ENCODE measurements at regions not wholly inside any gene's neighbourhood (a gene's known extent, or its start where the extent isn't known, plus 50 kb on each side); places are given as distances from the start of the nearest gene placed in this dataset.

GRCh38 chr4:13178621-13179020 lies 305.5 kb downstream of the RAB28 start:
- H3K4me1 ChIP-seq (ENCODE audit: control insufficient read depth in 1 of 2, insufficient read depth in 2 of 2, low read depth in 1 of 2, low read length in 1 of 2): peaks cover 0 to 2% of the 10 kb centered on the region in 2 experiments; a peak in 1 of 4 replicates
- WGBS (ENCODE audit: low lambda C conversion rate): 23% methylated on average over 1 of the region's 1 CpG
- H3K27ac ChIP-seq (ENCODE audit: low read depth in 2 of 2, low read length in 1 of 2): no peak overlapping the region
- no peaks in the 10 kb centered on the region for H4K20me1 ChIP-seq (ENCODE audit: insufficient read depth)
- no peaks in the 10 kb centered on the region for H3K27me3 ChIP-seq (ENCODE audit: insufficient read depth)
- CTCF ChIA-PET: no interaction called here
- no peaks in the 10 kb centered on the region for H3K9me3 ChIP-seq
- no peaks in the 10 kb centered on the region for H3F3A ChIP-seq (replicated peaks; ENCODE audit: insufficient read depth)
- POLR2A ChIA-PET: no interaction called here
- H3K9ac ChIP-seq: no peak overlapping the region
- no peak for TF ChIP-seq MXI1 (IDR thresholded peaks at IDR 0.05; ENCODE audit: low read depth, low read length)
- no peak for TF ChIP-seq RAD21 (IDR thresholded peaks at IDR 0.05; ENCODE audit: low read length)
- TF ChIP-seq NFIC (IDR thresholded peaks at IDR 0.05; ENCODE audit: borderline replicate concordance): no peak
- no peak for TF ChIP-seq RXRA (IDR thresholded peaks at IDR 0.05; ENCODE audit: borderline replicate concordance, low read depth)
- TF ChIP-seq EZH2phosphoT487 (IDR thresholded peaks at IDR 0.05; ENCODE audit: borderline replicate concordance, low read depth): no peak
- TF ChIP-seq RCOR1 (IDR thresholded peaks at IDR 0.05; ENCODE audit: low read length): no peak
- TF ChIP-seq USF1 (IDR thresholded peaks at IDR 0.05; ENCODE audit: borderline replicate concordance, low read depth): no peak
- no peak for TF ChIP-seq IRF3 (IDR thresholded peaks at IDR 0.05; ENCODE audit: low read depth, low read length)
- TF ChIP-seq CHD2 (IDR thresholded peaks at IDR 0.05; ENCODE audit: low read length, partially characterized antibody): no peak
- TF ChIP-seq JUND (IDR thresholded peaks at IDR 0.05): no peak
- no peak for TF ChIP-seq MAX (IDR thresholded peaks at IDR 0.05; ENCODE audit: low read depth)
- no peak for TF ChIP-seq TEAD4 (IDR thresholded peaks at IDR 0.05; ENCODE audit: borderline replicate concordance, insufficient read depth)
- TF ChIP-seq USF2 (IDR thresholded peaks at IDR 0.05; ENCODE audit: borderline replicate concordance, low read depth, low read length): no peak
- TF ChIP-seq CTCF (IDR thresholded peaks at IDR 0.05): no peak
- TF ChIP-seq GATA2 (CRISPR knock-in tag; IDR thresholded peaks at IDR 0.05): no peak
- TF ChIP-seq ZBTB33 (IDR thresholded peaks at IDR 0.05; ENCODE audit: borderline replicate concordance, low read depth): no peak
- H3K4me2 ChIP-seq: no peak overlapping the region
- H3K79me2 ChIP-seq (ENCODE audit: insufficient read depth): no peaks in the 10 kb centered on the region
- H3K9me2 ChIP-seq: no peaks in the 10 kb centered on the region
- no peak overlapping the region; a peak in 1 of 4 replicates for H3K4me3 ChIP-seq (ENCODE audit: low read depth in 2 of 2, low read length in 1 of 2)
- H2AFZ ChIP-seq (ENCODE audit: low read depth): no peak overlapping the region
- no peaks in the 10 kb centered on the region for H3K36me3 ChIP-seq (replicated peaks in 1 of 2; ENCODE audit: control insufficient read depth in 1 of 2, insufficient read depth in 2 of 2, low read length in 1 of 2)
- DNase-seq: no peak
